Panc1 (cell line): ENCODE measurements at regions not wholly inside any gene's neighbourhood (a gene's known extent, or its start where the extent isn't known, plus 50 kb on each side); places are given as distances from the start of the nearest gene placed in this dataset.

ENCODE experiments used
- CTCF ChIP-seq: fragments of 450-650 bp; IDR thresholded peaks from 2 replicates; pipeline ENCODE4 v1.5.1; 2017; ENCODE audit warnings: mild to moderate bottlenecking
- SIN3A ChIP-seq: IDR thresholded peaks from 2 replicates; pipeline ENCODE4 v1.6.1; 2012; ENCODE audit warnings: low read depth, mild to moderate bottlenecking, low read length, moderate library complexity, borderline replicate concordance; ENCODE audit not compliant: insufficient read depth
- TF ChIP-seq, protein P1 (sequence below), 2 experiments: IDR thresholded peaks; 2 replicates each; pipeline ENCODE4 v1.6.1; 2011 to 2012; ENCODE audit warnings: low read depth in 2 of 2, control low read depth in 1 of 2, low read length in 1 of 2, mild to moderate bottlenecking in 1 of 2, moderate library complexity in 1 of 2; ENCODE audit not compliant: insufficient read depth in 1 of 2

DNA sequence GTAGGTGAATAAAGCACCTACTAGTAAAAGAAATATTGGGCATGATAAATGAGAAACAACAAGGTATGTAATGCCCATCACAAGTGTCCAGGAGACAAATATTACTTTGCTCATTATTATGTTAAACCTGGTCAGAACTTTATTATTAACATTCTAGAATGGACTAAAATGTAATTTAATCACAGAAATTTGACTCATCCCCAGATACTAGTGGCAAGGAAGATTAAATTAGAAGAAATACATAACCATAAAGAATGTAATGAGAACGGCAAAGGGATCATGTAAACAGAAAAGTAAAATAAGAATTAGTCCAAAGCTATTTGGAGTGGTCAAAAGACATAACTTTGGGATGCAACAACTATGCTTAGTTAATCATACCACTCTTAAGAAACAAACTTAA is 71.2 kb upstream of the STAC start:
- TF ChIP-seq SIN3A (no peak), CTCF (no peak)
- TF ChIP-seq, protein P1, sequence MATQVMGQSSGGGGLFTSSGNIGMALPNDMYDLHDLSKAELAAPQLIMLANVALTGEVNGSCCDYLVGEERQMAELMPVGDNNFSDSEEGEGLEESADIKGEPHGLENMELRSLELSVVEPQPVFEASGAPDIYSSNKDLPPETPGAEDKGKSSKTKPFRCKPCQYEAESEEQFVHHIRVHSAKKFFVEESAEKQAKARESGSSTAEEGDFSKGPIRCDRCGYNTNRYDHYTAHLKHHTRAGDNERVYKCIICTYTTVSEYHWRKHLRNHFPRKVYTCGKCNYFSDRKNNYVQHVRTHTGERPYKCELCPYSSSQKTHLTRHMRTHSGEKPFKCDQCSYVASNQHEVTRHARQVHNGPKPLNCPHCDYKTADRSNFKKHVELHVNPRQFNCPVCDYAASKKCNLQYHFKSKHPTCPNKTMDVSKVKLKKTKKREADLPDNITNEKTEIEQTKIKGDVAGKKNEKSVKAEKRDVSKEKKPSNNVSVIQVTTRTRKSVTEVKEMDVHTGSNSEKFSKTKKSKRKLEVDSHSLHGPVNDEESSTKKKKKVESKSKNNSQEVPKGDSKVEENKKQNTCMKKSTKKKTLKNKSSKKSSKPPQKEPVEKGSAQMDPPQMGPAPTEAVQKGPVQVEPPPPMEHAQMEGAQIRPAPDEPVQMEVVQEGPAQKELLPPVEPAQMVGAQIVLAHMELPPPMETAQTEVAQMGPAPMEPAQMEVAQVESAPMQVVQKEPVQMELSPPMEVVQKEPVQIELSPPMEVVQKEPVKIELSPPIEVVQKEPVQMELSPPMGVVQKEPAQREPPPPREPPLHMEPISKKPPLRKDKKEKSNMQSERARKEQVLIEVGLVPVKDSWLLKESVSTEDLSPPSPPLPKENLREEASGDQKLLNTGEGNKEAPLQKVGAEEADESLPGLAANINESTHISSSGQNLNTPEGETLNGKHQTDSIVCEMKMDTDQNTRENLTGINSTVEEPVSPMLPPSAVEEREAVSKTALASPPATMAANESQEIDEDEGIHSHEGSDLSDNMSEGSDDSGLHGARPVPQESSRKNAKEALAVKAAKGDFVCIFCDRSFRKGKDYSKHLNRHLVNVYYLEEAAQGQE (IDR thresholded peaks at IDR 0.05; ENCODE audit: insufficient read depth in 1 of 2, low read depth in 2 of 2, low read length in 1 of 2), result no peak
